SH-SY5Y (cell line): ENCODE measurements at regions not wholly inside any gene's neighbourhood (a gene's known extent, or its start where the extent isn't known, plus 50 kb on each side); places are given as distances from the start of the nearest gene placed in this dataset.

Experiments
- GATA2 ChIP-seq: IDR thresholded peaks from 2 replicates; pipeline ENCODE4 v1.6.1; 2011; ENCODE audit warnings: mild to moderate bottlenecking, low read depth, low read length
- GATA3 ChIP-seq: IDR thresholded peaks from 2 replicates; pipeline ENCODE4 v1.6.1; 2011; ENCODE audit warnings: low read depth, mild to moderate bottlenecking, low read length, moderate library complexity

- peak; percentile 80 for TF ChIP-seq GATA2
- TF ChIP-seq GATA3, result peak; percentile 78
These were observed 74.8 kb upstream of the WDR72 start for GRCh38 chr15:53834214-53834613.
